Bronchial epithelial cell (primary cell): ENCODE measurements at regions not wholly inside any gene's neighbourhood (a gene's known extent, or its start where the extent isn't known, plus 50 kb on each side); places are given as distances from the start of the nearest gene placed in this dataset.

Source experiments
- DNase-seq: peaks from one replicate; pipeline ENCODE4 v3.0.0-alpha.2; 2010; ENCODE audit warnings: low read depth
- FAIRE-seq: peaks from 2 replicates; lab custom pipeline; 2011; peaks lifted over from hg19 to GRCh38; lab: Jason Lieb, UNC
- H3K27me3 ChIP-seq: 2 replicates; pipeline ENCODE4 v1.5.1; 2011; ENCODE audit warnings: low read length; ENCODE audit not compliant: control insufficient read depth, insufficient read depth
- H3K36me3 ChIP-seq: 2 replicates; pipeline ENCODE4 v1.5.1; 2011; ENCODE audit warnings: low read length; ENCODE audit not compliant: control insufficient read depth, insufficient read depth
- H3K4me3 ChIP-seq: 2 replicates; pipeline ENCODE4 v1.5.1; 2011; ENCODE audit warnings: mild to moderate bottlenecking, low read depth, low read length, control low read depth
- TF ChIP-seq, protein P1 (sequence below): IDR thresholded peaks from 2 replicates; pipeline ENCODE4 v1.5.1; 2011; ENCODE audit warnings: mild to moderate bottlenecking, moderate library complexity, low read length, control low read depth, inconsistent platforms; ENCODE audit not compliant: insufficient read depth, severe bottlenecking

DNA sequence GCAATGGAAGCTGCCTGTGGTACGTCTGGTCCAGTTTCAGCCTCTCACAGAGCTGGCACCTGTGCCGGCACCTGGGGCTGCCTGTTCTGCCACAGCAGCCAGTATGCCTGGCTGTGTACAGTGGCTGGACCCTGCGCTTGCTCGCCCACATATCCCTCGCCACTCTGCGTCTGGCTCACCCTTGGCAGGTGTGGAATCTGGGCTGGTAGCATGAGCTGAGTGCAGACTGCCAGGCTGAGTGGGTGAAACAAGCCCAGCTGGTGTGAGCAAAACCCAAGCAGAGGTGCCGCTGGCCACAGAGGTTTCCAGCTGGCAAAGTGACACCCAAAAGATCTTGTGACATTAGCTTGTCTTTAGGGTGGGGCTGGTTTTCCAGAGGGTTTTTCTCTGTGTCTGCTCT lies 80.7 kb downstream of the ING1 start:
- Histone ChIP-seq H3K27me3 (no peaks in the 10 kb centered on the region), H3K36me3 (no peaks in the 10 kb centered on the region), H3K4me3 (no peak overlapping the region)
- TF ChIP-seq, protein P1, sequence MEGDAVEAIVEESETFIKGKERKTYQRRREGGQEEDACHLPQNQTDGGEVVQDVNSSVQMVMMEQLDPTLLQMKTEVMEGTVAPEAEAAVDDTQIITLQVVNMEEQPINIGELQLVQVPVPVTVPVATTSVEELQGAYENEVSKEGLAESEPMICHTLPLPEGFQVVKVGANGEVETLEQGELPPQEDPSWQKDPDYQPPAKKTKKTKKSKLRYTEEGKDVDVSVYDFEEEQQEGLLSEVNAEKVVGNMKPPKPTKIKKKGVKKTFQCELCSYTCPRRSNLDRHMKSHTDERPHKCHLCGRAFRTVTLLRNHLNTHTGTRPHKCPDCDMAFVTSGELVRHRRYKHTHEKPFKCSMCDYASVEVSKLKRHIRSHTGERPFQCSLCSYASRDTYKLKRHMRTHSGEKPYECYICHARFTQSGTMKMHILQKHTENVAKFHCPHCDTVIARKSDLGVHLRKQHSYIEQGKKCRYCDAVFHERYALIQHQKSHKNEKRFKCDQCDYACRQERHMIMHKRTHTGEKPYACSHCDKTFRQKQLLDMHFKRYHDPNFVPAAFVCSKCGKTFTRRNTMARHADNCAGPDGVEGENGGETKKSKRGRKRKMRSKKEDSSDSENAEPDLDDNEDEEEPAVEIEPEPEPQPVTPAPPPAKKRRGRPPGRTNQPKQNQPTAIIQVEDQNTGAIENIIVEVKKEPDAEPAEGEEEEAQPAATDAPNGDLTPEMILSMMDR = no peak
- DNase-seq (no peak), FAIRE-seq (no peak)

DNA sequence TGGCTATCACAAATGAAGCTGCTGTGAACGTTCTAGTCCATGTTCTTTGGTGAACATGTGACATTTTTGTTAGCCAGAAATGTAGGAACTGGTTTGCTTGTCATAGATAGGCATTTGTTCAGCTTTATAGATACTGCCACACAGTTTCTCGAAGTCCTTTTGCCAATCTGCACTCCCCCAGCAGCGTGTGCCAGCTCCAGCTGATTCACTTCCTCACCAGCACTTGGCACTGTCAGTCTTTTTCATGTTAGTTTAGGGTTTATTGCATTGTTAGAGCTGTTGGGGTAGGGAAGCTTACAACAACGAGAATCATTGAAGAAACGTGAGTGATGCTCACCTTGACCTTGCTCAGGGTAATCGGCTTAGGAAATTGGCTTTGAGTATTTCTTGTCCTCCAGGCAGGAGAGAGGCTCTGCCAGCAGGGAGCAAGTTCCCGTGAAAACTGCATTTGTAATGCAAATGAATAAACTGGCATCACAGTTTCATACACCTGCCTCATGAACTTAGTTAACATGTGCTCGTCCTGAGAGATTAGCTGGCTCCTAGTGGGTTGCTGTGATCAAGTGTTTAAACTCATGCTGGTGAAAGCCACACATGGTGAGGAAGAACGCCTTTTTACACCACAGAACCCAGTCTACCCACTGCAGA lies 83.9 kb downstream of the ING1 start:
- TF ChIP-seq, protein P1 = no peak
- peaks cover 4% of the 10 kb centered on the region for H3K27me3 ChIP-seq
- DNase-seq = no peak
- no peaks in the 10 kb centered on the region for H3K36me3 ChIP-seq
- H3K4me3 ChIP-seq = no peak overlapping the region
- FAIRE-seq = no peak

DNA sequence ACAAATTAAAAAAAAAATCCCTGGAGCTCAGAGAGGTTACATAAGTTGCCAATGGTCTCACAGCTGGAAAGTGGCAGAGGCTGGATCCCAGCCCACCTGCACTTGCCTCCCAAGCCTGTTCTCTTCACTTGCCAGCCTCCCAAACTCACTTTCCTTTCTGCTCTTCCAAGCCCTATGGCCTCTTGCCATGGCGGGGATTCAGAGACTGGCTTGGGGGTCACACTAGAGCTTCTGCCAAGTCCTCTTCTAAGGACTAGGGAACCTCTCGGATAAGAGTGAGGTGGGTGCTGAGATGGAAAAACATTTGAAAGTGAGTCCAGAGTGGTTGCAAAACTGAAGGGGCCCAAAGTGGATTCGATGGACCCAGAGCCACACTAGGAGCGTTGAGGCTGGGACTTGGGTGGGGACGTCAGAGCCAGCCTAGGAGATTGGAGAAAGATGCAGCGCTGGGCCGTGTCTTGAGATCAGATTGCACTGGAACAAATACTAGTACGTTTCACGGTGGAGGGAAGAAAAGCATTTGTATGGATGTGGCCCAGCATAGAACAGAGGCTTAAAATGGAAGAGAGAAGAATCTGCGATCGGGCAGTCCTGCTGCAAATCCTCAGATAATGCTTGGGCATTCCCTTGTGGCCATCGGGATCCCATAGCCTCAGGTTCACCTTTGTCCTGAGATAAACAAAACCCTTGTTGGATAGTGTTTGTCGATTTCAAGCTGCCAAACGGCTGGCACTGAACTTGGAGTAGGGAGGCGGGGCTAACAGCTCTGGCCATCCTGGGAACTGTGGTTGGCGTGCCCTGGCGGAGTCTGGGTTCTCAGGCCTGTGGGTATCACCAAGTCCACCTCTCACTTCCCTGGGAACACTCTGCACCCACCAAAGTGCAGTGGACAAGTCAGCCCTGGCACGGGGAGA lies 84.8 kb downstream of the ING1 start:
- FAIRE-seq (no peak), DNase-seq (no peak)
- Histone ChIP-seq H3K27me3 (peaks cover 4% of the 10 kb centered on the region), H3K4me3 (no peak overlapping the region), H3K36me3 (no peaks in the 10 kb centered on the region)
- TF ChIP-seq, protein P1 = no peak

DNA sequence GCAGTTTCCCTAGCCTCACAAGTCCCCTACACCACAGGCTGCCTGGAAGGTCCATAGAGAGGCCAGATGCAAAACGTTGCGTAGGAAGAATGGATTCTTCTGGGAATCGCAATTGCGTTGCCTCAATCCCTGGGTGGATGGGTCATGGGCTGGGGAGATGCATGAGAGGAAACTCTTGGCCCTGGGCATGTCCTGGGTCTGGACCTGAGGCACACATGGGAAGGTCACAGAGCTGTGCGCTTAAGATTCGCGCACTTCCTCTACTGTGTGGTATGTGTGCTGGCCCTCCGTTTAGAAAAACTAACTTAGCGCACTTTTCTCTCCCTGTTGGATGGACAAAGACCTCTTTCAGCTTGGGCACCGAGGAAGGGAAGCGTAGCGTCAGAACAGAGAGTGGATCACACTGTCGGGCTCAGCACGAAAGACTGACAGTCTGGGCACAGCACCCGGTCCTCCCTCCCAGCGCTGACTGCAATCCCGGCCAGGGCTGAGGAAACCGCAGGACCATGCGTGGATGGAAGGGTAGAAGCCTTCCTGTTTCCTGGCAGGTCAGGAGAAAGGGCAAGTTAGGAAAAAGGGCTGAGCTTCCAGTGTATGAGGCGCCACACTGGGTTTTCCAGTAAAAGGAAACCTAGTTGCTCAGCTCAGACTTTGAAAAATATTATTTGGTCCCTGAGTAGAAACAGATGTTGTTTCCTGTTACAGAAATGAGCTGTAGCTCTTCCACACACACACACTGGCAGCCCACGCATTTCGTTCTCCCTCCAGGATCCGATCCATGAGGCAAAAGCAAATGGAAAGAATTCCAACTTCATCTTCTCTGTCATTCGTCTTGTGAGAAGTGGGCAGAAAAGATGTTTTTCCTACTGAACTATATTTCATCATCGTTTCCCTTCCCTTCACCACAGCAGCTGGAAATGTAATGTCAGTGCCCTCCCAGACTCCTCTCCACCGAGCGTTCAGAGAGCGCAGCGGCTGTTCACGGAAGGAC lies 86.0 kb downstream of the ING1 start:
- H3K27me3 ChIP-seq = peaks cover 4% of the 10 kb centered on the region
- no peak overlapping the region for H3K4me3 ChIP-seq
- TF ChIP-seq, protein P1 = no peak
- no peaks in the 10 kb centered on the region for H3K36me3 ChIP-seq
- DNase-seq (no peak), FAIRE-seq (no peak)

DNA sequence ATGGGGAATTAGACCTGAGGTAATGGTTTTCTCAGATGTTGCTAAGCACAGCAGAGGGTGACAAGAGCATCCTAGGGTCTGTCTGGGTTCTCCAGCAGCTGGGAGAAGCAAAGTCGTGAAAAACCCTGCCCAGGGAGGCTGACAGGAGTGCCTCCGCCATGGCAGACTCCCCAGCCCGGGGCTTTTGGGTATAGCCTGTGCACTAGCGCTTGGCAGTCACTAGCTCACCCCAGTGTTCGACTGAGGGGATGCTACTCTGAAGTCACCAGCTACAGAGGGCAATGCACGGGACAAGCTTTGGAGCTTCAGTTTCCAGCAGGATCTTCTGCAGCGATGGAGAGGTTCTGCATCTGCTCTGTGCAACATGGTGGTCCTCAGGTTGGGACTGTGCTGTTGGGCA lies 87.5 kb downstream of the ING1 start:
- TF ChIP-seq, protein P1 = no peak

More for the DNA sequence above, 87.5 kb downstream of the ING1 start:
- DNase-seq (no peak), FAIRE-seq (no peak)
- H3K27me3 ChIP-seq = peaks cover 7% of the 10 kb centered on the region
- H3K36me3 ChIP-seq = no peaks in the 10 kb centered on the region
- H3K4me3 ChIP-seq = no peak overlapping the region
